ENCODE measurements at regions not wholly inside any gene's neighbourhood (a gene's known extent, or its start where the extent isn't known, plus 50 kb on each side); places are given as distances from the start of the nearest gene placed in this dataset.

- no peak overlapping the region for H3K27ac Mint-ChIP-seq
- no peaks in the 10 kb centered on the region for H3K9me3 Mint-ChIP-seq
- no peaks in the 10 kb centered on the region for H3K27me3 Mint-ChIP-seq
- H3K4me1 Mint-ChIP-seq (ENCODE audit: low read depth) = no peaks in the 10 kb centered on the region
- H3K36me3 Mint-ChIP-seq (ENCODE audit: low read depth) = no peaks in the 10 kb centered on the region
- no peak for DNase-seq
- H3K4me3 Mint-ChIP-seq = no peak overlapping the region
These were observed 105.7 kb upstream of the AGA start for GRCh38 chr4:177547985-177548384.

DNA sequence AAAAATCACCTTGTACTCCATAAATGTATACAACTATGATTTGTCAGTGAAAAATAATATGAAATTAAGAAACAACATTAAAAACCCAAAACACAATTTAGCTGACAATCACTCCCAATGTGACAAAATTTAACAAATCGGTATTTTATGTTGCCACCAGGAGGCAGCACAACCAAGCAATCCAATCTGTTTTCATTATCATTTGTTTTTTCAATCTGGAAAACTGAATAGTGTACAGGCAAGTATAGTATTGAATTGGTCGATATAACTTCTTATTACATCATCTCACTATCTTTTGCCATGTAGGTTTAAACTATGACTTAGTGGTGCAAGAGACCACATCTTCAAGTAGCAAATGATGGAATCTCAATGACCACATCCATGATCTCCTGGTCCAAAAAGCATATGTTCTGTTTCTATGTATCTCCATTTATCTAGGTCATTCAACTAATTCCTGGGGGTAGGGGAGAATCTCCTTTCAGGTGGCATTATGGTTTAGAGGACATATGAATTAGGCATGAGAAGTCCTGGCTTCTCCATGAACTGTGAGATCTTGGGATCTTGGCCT is 112.9 kb upstream of the AGA start:
- Mint-ChIP-seq H3K27me3 (no peaks in the 10 kb centered on the region), H3K27ac (no peak overlapping the region), H3K4me3 (no peak overlapping the region), H3K4me1 (ENCODE audit: low read depth) (no peaks in the 10 kb centered on the region), H3K9me3 (no peaks in the 10 kb centered on the region), H3K36me3 (ENCODE audit: low read depth) (no peaks in the 10 kb centered on the region)
- DNase-seq = no peak

DNA sequence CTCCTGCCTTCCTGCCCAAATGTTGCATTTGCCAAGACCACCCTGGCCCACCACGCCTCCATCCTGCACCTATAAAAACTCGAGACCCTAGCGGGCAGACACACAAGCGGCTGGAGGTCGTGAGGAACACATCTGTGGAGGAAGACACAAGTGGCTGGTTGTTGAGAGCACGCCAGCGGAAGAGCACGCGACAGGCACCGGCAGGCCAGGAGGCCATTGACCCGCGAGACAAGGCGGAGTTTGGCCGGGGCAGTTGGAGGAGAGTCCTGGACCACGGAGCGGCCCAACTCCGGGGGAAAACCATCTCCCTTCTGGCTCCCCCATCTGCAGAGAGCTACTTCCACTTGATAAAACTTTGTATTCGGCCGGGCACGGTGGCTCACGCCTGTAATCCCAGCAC is 115.2 kb upstream of the AGA start:
- Mint-ChIP-seq H3K4me3 (no peak overlapping the region), H3K27ac (no peak overlapping the region), H3K36me3 (ENCODE audit: low read depth) (no peaks in the 10 kb centered on the region), H3K4me1 (ENCODE audit: low read depth) (no peaks in the 10 kb centered on the region), H3K27me3 (no peaks in the 10 kb centered on the region), H3K9me3 (no peaks in the 10 kb centered on the region)
- DNase-seq = no peak

DNA sequence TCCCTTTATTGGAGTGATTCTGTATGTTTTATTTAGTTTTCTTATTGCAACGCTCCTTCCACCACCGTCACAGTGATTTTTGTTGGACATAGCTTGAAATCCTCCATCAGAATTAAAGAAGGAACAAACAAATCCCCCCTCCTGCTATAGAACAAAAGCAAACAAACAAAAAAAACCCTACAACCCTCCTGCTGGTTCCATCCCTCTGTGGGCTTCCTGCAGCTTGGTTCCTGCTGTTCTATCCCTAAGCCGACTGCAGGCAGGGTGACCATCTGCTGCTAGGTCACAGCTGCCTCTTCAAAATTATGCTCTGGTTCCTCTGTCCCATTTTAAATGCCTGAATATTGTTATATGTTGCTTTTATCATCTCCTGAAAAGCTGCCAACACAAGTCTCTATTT is 116.8 kb upstream of the AGA start:
- Mint-ChIP-seq H3K27me3 (no peaks in the 10 kb centered on the region), H3K4me1 (ENCODE audit: low read depth) (no peaks in the 10 kb centered on the region), H3K4me3 (no peak overlapping the region), H3K27ac (no peak overlapping the region), H3K36me3 (ENCODE audit: low read depth) (no peaks in the 10 kb centered on the region), H3K9me3 (no peaks in the 10 kb centered on the region)
- DNase-seq = no peak

DNA sequence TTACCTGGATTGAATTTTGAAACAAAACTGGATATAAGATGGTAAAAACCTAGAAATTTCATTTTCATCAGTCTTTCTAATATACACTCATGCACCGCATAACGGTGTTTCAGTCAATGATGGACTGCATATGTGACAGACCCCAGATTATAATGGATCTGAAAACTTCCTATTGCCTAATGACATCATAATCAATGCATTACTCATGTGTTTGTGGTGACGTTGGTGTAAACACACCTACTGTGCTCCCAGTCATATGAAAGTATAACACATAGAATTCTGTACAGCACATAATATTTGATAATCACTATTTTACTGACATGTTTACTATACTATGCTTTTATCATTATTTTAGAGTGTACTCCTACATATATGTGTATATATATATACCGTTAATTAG is 119.9 kb upstream of the AGA start:
- Mint-ChIP-seq H3K9me3 (peaks cover 2% of the 10 kb centered on the region), H3K4me3 (no peak overlapping the region), H3K27me3 (no peaks in the 10 kb centered on the region), H3K36me3 (ENCODE audit: low read depth) (no peaks in the 10 kb centered on the region), H3K4me1 (ENCODE audit: low read depth) (no peaks in the 10 kb centered on the region), H3K27ac (no peak overlapping the region)
- DNase-seq = no peak

DNA sequence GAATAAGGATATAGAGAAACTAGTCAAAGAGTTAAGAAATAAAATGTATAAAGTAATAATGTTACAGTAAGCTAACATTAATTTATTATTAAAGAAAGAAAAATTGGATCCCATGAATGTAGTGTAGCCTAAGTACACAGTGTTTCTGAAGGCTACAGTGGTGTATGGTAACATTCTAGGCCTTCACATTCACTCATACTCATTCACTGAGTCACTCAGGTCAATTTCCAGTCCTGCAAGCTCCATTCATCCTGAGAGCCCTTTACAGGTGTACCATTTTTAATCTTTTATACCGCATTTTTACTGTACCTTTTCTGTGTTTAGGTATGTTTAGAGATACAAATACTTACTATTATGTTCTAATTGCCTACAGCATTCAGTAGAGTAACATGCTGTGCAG is 120.6 kb upstream of the AGA start:
- DNase-seq = no peak
- Mint-ChIP-seq H3K36me3 (ENCODE audit: low read depth) (no peaks in the 10 kb centered on the region), H3K9me3 (peaks cover 2% of the 10 kb centered on the region), H3K27me3 (no peaks in the 10 kb centered on the region), H3K27ac (no peak overlapping the region), H3K4me3 (no peak overlapping the region), H3K4me1 (ENCODE audit: low read depth) (no peaks in the 10 kb centered on the region)

GRCh38 chr4:177566691-177567090 is 124.5 kb upstream of the AGA start:
- H3K4me3 Mint-ChIP-seq = no peak overlapping the region
- no peaks in the 10 kb centered on the region for H3K4me1 Mint-ChIP-seq (ENCODE audit: low read depth)
- no peak overlapping the region for H3K27ac Mint-ChIP-seq
- DNase-seq = no peak
- H3K27me3 Mint-ChIP-seq = no peaks in the 10 kb centered on the region
- no peaks in the 10 kb centered on the region for H3K36me3 Mint-ChIP-seq (ENCODE audit: low read depth)
- H3K9me3 Mint-ChIP-seq = peaks cover 2% of the 10 kb centered on the region

DNA sequence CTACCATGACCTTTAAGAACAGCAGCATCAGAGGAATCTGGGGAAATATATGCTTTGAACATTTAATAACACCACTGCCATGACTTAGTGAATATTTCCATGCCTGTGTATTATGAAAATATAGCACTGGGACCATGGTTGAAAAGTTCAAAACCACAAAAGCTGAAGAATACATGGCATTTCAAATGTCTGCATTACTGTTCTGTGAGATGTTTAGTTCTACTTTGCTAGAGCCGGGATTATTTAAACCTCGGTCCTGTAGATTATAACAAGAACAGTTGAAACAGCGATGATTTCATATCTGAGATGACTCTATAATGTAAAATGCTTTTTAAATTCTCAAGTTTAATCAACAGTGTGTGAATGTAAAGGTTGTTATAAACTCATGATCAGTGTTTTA is 126.7 kb upstream of the AGA start:
- no peak overlapping the region for H3K4me3 Mint-ChIP-seq
- no peaks in the 10 kb centered on the region for H3K27me3 Mint-ChIP-seq
- H3K9me3 Mint-ChIP-seq = peaks cover 2% of the 10 kb centered on the region

GRCh38 chr4:177569434-177569833 is 127.2 kb upstream of the AGA start:
- no peak for DNase-seq
- Mint-ChIP-seq H3K36me3 (ENCODE audit: low read depth) (no peaks in the 10 kb centered on the region), H3K9me3 (peaks cover 2% of the 10 kb centered on the region), H3K27me3 (no peaks in the 10 kb centered on the region), H3K27ac (no peak overlapping the region), H3K4me3 (no peak overlapping the region), H3K4me1 (ENCODE audit: low read depth) (no peaks in the 10 kb centered on the region)

More for the DNA sequence above, 126.7 kb upstream of the AGA start:
- Mint-ChIP-seq H3K27ac (no peak overlapping the region), H3K36me3 (ENCODE audit: low read depth) (no peaks in the 10 kb centered on the region), H3K4me1 (ENCODE audit: low read depth) (no peaks in the 10 kb centered on the region)
- no peak for DNase-seq

DNA sequence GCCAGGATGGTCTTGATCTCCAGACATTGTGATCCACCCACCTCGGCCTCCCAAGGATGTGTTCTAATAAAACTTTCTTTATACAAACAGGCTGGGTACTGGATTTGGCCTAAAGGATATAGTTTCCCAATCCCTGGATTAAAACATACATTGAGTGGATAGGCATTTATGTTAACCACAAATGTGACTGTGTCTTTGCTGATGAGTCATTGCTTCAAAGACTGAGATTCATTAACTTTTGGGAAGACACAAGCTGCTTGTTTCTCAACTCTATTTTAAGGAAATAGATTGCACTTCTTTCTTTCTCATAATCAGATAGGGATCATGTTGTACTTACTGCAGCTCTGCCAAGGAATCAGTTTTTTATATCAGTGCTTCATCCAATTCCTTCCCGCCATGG is 131.3 kb upstream of the AGA start:
- H3K4me3 Mint-ChIP-seq = no peak overlapping the region
- H3K36me3 Mint-ChIP-seq (ENCODE audit: low read depth) = no peaks in the 10 kb centered on the region
- no peaks in the 10 kb centered on the region for H3K4me1 Mint-ChIP-seq (ENCODE audit: low read depth)
- DNase-seq = no peak
- no peak overlapping the region for H3K27ac Mint-ChIP-seq
- H3K9me3 Mint-ChIP-seq = no peaks in the 10 kb centered on the region
- no peaks in the 10 kb centered on the region for H3K27me3 Mint-ChIP-seq

DNA sequence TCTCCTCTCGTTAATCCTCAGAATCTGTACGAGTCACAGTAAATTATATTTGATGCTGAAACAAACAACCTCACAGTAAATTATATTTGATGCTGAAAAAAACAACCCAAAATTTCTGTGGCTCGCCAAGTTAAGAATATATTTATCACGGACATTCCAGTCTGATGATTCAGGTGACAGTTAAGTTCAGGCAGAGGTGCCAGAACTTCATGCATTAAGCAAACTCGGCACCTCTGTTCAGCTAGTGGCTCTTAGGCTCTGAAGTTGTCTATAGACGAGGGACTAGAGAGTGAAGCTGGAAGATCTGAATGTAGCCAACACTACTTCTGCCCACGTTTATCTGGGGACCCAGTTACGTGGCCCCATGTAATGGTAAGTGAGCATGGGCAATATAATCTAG is 132.2 kb upstream of the AGA start:
- Mint-ChIP-seq H3K36me3 (ENCODE audit: low read depth) (no peaks in the 10 kb centered on the region), H3K9me3 (no peaks in the 10 kb centered on the region), H3K4me1 (ENCODE audit: low read depth) (no peaks in the 10 kb centered on the region), H3K27ac (no peak overlapping the region), H3K4me3 (no peak overlapping the region), H3K27me3 (no peaks in the 10 kb centered on the region)
- no peak for DNase-seq

GRCh38 chr4:177579649-177580048 is 137.4 kb upstream of the AGA start:
- Mint-ChIP-seq H3K4me3 (no peak overlapping the region), H3K4me1 (ENCODE audit: low read depth) (no peaks in the 10 kb centered on the region), H3K36me3 (ENCODE audit: low read depth) (no peaks in the 10 kb centered on the region), H3K27ac (no peak overlapping the region), H3K27me3 (no peaks in the 10 kb centered on the region), H3K9me3 (no peaks in the 10 kb centered on the region)
- DNase-seq = no peak

- Mint-ChIP-seq H3K4me3 (no peak overlapping the region), H3K4me1 (ENCODE audit: low read depth) (no peaks in the 10 kb centered on the region), H3K9me3 (no peaks in the 10 kb centered on the region), H3K27me3 (no peaks in the 10 kb centered on the region), H3K27ac (no peak overlapping the region), H3K36me3 (ENCODE audit: low read depth) (no peaks in the 10 kb centered on the region)
- DNase-seq = no peak
These were observed 140.8 kb upstream of the AGA start for GRCh38 chr4:177582992-177583391.

- no peak for DNase-seq
These were observed 145.8 kb upstream of the AGA start for GRCh38 chr4:177587989-177588388.

GRCh38 chr4:177595386-177595785 is 153.1 kb upstream of the AGA start:
- no peak overlapping the region for H3K27ac Mint-ChIP-seq
- H3K4me1 Mint-ChIP-seq (ENCODE audit: low read depth) = peaks cover 6% of the 10 kb centered on the region
- no peaks in the 10 kb centered on the region for H3K36me3 Mint-ChIP-seq (ENCODE audit: low read depth)
- H3K9me3 Mint-ChIP-seq = no peaks in the 10 kb centered on the region
- H3K4me3 Mint-ChIP-seq = no peak overlapping the region
- no peaks in the 10 kb centered on the region for H3K27me3 Mint-ChIP-seq
- DNase-seq = no peak

More at GRCh38 chr4:177587989-177588388, 145.8 kb upstream of the AGA start:
- Mint-ChIP-seq H3K4me1 (ENCODE audit: low read depth) (no peaks in the 10 kb centered on the region), H3K9me3 (no peaks in the 10 kb centered on the region), H3K4me3 (no peak overlapping the region), H3K36me3 (ENCODE audit: low read depth) (no peaks in the 10 kb centered on the region), H3K27me3 (no peaks in the 10 kb centered on the region), H3K27ac (no peak overlapping the region)

- Mint-ChIP-seq H3K27ac (no peak overlapping the region), H3K4me3 (no peak overlapping the region), H3K27me3 (no peaks in the 10 kb centered on the region), H3K36me3 (ENCODE audit: low read depth) (no peaks in the 10 kb centered on the region), H3K4me1 (ENCODE audit: low read depth) (peaks cover 6% of the 10 kb centered on the region), H3K9me3 (no peaks in the 10 kb centered on the region)
- peak; percentile 34 for DNase-seq
These were observed 153.8 kb upstream of the AGA start for GRCh38 chr4:177596035-177596434.
